ENCODE measurements at regions not wholly inside any gene's neighbourhood (a gene's known extent, or its start where the extent isn't known, plus 50 kb on each side); places are given as distances from the start of the nearest gene placed in this dataset.

DNA sequence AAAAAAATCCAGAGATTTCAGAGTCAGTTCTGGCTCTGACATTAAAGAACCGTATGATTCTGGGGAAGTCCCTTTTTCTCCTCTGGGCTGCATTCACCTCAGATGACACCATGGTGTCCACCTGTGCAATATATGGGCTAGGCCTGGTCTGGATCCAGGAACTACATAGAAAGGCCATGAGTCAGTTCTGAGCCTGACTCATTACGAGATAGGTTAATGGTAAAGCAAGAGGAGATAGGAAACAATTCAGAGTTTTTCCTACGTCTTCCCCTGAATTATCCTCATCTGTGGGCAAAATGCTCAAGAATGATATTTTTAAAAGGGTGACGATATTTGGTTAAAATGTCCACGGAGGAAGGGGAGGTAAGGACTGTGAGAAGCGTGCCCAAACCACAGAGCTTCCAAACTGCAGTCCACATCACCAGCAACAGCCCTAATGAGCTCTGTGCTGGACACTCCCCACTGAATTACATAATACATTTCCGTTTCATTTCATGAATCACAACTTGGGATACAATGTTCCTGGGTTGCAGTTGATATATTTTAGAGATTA is 180.1 kb upstream of the OSR1 start:
- DNase-seq, result no peak

DNA sequence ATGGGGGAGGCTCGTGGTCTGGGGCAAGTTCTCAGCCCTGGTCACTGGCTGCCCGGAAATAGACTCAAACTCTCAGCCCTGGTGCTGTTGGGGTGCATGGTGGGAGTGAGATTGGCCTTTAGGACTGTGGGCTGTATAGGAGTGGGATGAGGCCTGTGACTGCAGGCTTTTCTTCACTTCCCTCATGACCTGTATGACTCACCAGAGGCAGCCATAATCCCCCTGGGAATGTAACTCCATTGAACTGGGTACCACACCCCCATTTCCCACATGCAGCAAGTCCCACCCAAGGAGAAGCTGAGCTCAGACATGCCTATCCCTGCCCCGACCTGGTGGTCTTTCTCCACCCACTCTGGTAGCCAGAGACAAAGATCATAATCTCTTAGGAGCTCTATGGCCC is 177.7 kb upstream of the OSR1 start:
- no peak for DNase-seq

DNA sequence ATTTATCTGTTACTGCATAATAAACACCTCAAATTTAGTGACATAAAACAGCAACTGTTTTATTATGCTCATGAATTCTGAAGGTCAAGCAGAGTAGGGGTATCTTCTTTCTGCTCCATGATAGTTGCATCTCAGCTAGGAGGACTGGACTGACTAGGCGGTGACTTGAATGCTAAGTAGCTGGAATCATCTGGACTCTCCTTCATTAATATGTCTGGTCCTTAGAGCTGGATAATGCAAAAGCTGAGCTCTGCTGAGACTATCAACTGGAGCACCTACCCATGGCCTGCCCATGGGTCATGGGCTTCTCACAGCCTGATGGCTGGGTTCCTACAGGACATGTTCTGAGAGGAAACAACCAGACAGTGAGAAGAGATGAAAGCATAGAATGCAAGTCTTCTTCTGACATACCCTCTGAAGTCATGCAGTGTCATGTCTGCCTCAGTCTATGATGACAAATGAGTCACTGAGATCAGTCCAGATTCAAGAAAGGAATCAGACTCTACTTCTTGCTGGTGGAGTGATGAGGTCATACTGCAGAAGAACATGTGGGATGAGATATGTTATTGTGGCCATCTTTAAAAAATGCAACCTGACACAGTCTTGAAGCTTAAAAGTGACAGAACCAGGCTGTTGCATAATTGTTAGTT is 174.2 kb upstream of the OSR1 start:
- no peak for DNase-seq

DNA sequence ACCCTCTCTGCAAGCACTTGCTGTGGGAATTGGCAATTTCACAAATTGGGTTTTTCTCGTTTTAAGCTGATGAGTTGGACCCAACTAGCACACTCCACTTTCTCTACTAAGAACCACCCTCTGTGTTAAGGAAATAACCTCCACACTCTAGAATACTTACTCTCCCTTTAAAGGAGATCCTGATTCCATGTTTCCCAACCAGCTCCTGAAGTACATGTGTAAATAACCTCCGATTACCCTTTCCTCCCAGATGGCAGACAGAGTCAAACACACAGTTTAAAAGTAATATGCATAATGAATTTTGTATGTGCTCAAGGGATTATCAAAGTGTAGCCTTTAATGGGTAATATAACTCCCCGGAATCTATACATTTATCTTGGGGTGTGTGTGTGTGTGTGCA is 171.3 kb upstream of the OSR1 start:
- DNase-seq, result no peak

DNA sequence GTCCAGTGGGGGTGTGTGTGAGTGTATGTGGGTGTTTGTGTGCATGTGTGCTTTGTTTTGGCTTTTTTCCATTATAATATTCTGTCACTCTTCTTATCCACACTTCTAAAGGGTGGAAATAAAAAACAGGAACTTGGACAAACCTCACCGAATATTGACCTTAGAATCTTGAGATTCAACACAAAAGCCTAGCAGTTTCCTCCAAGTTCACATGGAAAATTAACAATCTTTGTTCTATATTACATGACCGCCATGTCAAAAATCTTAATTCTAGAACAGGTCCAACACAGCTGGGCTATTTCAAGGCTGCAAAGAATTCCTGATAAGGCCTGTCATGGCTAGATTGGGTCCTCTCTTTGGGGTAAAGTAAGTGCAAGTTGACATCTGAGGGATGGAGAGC is 169.3 kb upstream of the OSR1 start:
- DNase-seq, result no peak

DNA sequence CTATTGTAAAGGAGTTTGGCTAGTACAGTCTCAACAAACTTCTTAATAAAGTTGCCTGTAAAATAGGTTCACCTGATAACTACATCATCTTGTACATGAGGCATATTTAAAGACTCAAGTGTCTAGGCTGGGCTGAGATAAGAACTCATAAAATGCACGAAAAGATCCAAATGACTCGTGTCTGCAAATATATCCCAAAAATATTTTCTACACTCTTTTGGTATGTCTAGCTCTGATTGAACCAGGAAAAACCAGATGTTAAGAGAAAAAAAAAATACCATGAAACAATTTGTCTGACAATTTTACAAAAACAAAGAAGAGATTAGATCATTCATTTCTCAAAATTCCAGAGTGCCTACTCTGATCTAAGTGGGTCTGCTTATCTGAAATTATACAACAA is 166.9 kb upstream of the OSR1 start:
- DNase-seq, result no peak

DNA sequence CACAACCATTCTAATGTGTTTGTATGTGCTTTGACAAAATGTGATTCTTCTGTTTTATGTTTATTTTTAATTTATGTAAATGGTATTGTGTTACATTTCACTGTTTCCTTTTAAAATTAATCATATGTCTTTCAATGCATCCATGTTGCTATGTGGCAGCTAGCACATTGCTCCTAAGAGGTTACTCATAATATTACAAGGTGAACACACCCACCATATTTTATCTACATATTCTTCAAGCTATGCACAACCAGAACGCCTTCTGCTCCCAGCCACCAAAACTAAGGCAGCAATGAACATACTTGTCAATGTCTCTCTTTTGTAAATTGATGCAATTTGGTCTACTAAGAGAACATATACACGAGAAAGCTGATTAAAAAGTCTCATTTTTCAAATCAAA is 160.6 kb upstream of the OSR1 start:
- no peak for DNase-seq

DNA sequence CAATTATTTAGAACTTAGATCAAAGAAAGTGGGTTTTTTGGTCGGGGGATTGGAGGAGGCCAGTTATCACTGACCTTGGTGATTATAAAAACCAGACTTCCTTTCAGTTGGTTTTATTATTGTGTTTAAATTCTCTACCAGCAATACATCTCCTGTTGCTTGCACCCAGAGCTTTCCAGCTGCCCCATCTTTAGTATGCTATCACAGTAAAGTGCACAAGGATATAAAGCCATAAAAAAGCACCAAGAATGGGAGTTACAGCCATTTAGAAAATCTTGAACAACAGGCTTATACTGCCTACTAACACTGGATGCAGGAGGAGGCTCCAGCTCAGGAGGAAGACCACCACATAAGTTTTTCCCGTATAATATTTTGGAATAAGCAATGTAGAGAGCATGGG is 148.7 kb upstream of the OSR1 start:
- DNase-seq, result no peak

DNA sequence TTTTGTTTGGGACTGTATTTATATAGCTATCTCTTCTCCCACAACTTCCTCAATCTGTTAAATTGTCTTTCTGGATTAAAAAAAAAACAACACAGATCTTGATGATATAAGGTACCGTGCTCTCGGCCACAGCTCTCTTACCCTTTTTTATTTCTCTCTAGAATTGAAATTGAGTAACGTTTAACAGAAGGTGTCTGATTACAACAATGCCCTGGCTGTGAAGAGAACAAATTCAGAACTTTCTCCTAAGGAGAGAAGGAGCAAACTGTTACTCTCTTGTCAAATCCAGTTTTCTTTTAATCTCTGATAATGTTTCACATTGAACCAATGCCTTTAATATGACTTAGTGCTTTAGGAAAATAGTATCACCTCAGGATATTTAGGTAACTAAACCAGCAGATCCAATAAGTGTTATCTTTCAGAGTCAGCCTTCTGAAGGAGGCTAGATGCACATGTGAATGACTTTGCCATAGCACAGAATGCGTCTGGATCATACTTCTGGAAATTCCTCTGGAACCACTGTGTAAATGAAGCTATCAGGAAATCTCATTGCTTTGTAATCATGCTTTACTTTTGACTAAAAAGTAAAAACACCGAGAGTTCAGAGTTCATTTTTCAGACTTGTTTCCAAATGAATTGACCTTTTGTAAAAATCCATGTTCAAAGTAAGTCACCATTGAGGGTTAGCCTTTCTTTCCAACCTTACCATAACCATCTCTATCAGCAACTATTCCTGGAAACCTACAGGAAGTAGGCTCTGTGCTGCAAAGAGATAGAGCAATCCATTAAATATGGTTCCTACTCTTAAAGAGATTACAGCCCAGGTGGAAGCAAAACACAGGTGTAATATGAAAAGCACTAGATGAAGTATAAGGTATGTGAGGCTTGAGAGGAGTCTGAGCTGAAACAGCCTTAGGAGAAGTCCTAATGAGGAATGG is 147.0 kb upstream of the OSR1 start:
- DNase-seq, result no peak

DNA sequence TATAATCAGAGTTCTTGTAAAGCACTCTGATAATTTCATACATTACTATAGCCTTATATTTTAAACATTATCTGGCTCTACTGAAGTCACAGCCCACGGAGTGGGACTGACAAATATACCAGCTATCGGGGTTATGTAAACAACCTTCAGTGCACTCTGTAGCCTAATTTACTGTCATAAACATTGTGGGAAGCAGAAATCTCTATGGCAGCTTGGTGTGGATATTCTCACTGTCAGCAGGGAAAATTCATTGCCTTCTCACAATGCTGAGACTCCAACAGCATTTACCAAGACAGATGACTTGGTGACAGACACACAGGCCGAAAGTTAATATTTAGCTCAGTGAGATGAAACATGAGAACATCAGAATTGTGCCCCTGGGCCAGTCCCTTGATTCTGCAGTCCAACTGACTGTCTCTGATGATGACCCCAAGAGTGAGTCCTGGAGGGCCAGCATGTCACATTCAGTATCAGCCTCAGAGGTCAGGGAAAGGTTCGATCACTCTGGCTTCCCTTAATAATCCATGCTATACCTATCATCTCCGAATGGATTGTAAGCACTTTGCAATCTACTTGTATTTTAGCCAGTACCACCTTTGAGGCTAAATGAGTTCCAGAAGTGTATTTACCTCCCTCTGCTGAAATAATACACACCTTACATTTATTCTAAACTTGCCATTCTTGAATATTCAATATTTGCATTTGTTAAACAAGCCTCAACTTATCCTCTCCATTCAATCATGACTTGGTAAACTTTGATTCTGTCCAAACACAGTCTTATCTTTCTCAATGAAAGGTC is 146.2 kb upstream of the OSR1 start:
- no peak for DNase-seq

DNA sequence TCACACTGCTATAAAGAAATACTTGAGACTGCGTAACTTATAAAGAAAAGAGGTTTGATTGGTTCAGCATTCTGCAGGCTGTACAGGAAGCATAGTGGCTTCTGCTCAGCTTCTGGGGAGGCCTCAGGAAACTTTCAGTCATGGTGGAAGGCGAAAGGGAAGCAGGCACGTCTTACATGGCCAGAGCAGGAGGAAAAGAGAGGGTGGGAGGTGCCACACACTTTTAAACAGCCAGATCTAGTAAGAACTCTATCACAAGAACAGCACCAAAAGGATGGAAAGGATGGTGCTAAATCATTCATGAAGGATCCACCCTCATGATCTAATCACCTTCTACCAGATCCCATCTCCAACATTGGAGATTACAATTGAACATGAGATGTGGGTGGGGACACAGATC is 145.5 kb upstream of the OSR1 start:
- DNase-seq, result no peak

DNA sequence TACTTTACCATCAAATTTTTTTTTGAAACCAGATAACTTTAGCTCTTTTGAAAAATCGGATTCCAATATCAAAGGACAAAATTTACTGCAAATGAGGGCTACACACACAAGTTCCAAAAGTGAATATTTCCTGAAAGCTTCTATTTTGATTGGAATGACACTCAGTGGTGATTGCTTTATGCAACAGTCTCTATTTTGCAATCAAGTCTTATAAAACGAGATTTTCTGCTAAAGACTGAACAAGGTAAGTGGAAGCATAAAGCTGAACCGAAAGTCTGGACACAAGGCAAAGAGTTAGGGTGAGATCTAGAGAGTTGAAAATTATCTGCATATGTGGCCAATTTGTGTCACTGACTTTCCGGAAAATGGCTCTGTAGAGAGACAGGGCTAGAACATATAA is 145.0 kb upstream of the OSR1 start:
- DNase-seq, result no peak

DNA sequence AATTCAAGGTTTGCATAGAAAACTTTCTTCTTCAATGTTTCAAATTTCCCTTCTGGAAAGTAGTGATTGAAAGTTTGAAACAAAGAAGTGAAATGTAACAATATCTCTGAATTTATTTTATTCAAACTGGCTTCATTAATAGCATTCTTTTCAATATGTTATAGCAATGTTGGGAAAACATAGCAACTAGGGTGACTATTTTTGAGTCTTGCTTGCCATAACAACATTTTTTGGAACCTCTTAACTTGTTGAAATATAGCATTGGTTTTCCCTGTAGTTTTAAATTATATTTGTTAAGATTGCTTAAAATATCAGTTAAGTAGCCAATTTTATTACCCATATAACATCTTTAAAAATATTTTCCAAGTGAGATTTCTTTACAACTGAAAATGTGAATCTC is 141.7 kb upstream of the OSR1 start:
- no peak for DNase-seq

DNA sequence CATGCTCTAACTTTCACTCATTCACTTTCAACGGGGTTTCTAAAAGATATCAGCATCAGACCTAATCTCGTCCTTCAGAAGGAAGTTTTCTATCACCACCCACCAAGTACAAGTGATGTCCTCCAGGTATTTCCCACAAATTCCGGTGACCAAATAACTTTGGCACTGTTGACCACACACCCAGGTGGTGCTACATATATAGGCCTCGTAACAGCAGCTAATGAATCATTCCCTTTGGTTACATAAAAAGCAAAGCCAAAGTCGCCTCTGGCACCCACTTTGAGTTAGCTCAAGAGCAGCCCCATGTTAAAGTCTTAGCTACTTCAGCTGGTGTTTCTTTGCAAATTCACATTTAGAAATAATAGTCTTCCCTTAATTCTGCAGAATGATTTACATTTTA is 138.2 kb upstream of the OSR1 start:
- DNase-seq, result no peak

DNA sequence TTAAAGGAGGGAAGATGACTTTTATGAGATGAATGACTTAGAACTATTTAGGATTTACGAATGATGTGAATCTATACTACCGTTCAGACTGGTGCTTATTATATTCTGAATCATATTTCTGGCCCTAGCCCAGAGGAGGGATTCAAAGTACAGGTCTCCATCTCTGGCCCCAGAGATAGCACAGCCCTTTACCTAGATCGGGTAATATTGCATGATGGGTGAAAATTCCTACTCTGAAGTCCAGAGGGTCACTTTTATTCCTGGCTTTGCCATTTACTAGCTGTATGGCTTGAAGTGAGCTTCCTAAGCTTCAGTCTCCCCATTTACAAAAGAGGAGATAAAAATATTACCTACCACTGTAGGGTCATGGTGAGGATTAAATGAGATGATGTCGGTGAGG is 135.8 kb upstream of the OSR1 start:
- DNase-seq, result no peak

DNA sequence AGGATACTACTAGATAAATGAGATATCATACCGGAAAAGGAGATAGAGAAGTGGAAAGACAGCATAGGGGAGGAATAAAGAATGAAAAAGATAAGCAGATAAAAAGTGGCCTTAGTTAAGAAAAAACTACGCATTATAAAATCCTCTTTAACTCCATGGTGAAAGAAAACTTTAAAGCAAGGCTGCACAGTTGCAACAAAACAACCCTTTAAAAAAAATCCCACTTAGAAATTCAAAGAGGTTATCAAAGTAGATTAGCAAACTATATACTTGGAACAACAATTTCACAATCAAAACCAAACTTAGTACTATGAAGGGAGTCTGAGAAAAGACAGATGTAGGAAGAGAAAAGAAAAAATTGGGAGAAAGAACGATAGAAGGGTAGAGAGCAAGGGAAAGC is 133.4 kb upstream of the OSR1 start:
- no peak for DNase-seq

DNA sequence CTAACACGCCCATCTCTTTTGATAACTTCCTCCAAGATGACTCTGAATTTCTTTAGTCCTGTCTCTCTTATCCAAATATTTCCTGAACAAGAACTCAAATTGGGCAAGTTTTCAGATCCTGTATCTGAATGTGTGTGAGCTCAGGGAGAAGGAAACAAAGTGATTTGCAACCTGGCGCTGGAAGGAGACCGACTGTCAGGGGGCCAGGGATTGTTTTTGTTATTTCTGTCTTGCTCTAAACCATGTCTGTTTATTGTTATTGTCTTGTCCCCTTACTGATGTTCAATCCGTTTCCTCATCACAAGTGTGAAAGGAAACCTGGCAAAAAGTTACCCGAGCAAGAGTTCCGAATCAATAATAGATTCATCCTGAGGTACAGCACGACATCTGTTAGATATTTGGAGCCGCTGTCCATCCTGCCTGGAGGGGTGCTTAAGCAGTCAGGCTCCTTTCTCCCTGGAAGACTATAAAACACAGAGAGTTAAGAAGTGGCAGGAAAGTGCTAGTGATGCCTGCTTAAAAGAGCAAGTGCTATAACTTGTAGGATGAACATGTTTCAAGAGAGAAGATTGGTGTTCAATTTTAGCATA is 132.5 kb upstream of the OSR1 start:
- no peak for DNase-seq

DNA sequence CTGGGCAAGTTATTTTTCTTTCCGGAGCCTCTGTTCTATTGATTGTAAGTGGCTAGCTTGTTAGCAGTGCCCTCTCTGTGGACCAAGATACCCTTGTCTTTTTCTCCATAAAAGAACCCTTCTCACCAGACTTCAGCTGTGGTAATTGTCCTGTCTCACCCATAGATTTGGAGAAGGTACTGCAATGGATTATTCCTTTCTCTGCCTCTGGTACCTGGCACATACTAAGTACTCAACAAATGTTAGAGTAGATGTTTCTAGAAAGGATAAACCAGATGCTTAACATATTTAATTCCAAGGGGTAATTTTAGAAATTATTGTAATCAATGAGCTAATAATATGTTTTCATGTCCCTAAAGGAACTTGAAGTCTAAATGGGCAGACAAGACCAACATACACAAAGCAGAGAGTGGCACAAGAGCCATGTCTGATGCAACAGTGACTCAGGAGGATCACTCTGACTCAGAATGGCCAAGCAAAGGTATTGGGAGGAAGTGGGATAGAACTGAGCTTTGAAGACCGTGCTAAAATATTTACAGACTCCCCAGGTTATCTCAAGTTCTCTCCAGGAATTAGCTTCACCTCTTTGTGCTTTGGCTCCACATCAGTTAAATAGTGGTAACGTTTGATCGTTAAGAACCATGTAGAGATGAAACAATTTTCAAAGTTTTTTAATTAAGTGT is 129.7 kb upstream of the OSR1 start:
- DNase-seq, result no peak

DNA sequence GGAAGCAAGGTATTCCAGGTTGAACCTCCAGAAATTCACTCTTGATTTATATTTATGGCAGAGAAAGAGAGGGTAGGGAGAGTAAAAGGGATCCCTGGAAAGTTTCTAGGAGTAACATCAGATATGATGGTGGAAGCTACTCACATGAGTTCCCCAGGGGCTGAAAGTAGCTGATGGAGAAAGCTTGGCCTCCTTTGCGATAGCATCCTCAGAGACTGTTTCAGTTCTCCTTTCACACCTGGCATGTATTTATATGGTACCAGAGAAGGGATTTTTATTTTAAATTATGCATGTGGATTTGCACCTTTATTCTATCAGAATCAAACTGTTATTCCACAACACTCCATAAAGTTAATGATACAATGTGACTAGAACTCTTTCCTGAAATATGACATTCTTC is 126.3 kb upstream of the OSR1 start:
- no peak for DNase-seq

DNA sequence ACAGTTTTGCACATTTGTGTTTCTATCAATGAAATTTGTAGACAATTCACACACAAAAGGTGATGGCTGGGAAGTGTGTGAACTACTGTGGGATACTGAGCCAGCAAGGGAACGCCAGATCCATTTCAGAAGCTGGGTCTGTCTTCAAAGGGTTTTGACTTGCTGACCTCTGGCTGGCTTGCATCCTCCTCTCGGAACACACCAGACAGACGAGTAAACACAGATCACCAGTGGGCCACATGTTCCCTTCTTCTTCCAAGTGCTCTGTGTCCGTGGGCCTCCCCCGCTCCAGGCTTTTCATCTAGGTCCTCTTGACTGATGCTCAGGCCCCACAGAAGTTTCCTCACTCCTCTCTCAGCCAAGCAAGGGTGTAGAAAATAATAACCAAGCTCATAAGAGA is 122.2 kb upstream of the OSR1 start:
- no peak for DNase-seq

DNA sequence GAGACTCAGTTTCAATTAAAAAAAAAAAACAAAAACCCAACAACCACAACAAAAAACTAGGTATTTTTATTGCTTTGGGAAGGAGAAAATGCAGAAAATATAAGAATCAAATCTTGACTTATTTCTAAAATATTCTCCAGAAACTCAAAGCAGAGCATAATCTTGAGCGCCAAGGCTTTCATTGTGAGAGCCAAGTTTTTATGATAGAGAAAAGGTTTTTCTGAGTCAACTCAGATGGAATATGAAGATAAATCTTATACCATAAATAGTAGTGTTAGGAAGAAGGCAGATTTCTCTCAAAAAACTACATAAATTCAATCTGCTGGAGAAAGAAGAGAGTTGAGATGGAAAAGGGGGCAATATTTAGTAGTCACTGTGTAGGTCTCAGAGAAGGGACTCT is 121.2 kb upstream of the OSR1 start:
- DNase-seq, result no peak

DNA sequence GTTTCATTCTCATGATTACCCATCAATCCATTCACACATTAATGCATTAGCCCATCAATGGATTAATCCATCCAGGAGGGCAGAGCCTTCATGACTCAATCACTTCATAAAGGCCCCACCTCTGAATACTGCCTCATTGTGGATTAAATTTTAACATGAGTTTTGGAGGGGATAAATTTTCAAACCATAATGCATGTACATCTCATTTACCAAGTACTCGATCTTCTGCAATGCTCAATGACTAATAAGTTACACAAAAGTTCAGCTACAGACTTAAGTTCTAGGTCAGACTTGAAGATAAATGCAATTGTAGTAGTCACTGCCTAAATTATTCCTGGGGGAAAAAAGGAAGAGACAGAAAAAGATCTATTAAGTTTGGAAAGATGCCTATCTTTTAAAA is 120.0 kb upstream of the OSR1 start:
- DNase-seq, result no peak

DNA sequence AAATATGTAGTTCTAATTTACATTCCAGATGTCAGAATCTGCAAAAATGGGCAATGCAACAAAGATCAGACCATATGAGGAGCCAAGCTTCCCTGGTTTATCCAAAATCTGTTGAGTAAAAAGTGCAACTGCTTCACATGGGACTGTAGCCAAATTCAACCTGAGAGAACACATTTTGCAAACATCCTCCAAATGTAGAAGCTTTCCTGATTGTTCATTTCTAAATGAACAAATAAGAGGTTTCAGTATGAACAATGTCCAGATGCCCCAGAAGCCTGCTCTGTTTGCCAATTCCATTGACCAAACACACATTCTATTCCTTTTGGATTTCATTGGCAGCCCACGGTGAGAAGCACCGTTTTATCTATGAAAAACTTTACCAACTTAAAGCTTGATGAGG is 117.9 kb upstream of the OSR1 start:
- DNase-seq, result no peak
